CD14-positive monocyte (primary cell): ENCODE measurements at regions not wholly inside any gene's neighbourhood (a gene's known extent, or its start where the extent isn't known, plus 50 kb on each side); places are given as distances from the start of the nearest gene placed in this dataset.
A peak's percentile ranks its signal among the peaks of the same experiment; 100 is the strongest.

Experiments used
- DNase-seq, 3 donors: peaks; one replicate each; pipeline ENCODE4 v3.0.0-alpha.2; 2011 to 2022
- H2AFZ ChIP-seq: 2 replicates; pipeline ENCODE4 v1.6.0; 2012; ENCODE audit warnings: mild to moderate bottlenecking, low read depth, low read length, inconsistent platforms; ENCODE audit not compliant: insufficient read depth, poor library complexity, severe bottlenecking
- H3K27ac ChIP-seq, 2 donors: 1 replicate in 1 of 2; 2 replicates in 1 of 2; pipeline ENCODE4 v1.5.1; 2012 to 2013; ENCODE audit warnings: low read length in 2 of 2, control low read depth in 1 of 2, inconsistent platforms in 1 of 2, low read depth in 1 of 2, mild to moderate bottlenecking in 1 of 2
- H3K27me3 ChIP-seq, 2 donors: one replicate each; pipeline versions ENCODE4 v1.6.0 to v1.6.1; 2011 to 2013; ENCODE audit warnings: low read length in 2 of 2; ENCODE audit not compliant: control insufficient read depth in 2 of 2, insufficient read depth in 2 of 2
- H3K36me3 ChIP-seq, 2 donors: replicated peaks in 1 of 2; 1 replicate in 1 of 2; 2 replicates in 1 of 2; pipeline versions ENCODE4 v1.5.1 to v1.6.1; 2012 to 2013; ENCODE audit warnings: low read length in 2 of 2, control low read depth in 1 of 2, inconsistent platforms in 1 of 2, mild to moderate bottlenecking in 1 of 2; ENCODE audit not compliant: insufficient read depth in 2 of 2, control insufficient read depth in 1 of 2
- H3K4me1 ChIP-seq, 2 donors: 1 replicate in 1 of 2; 2 replicates in 1 of 2; pipeline versions ENCODE4 v1.5.1 to v1.6.1; 2012 to 2013; ENCODE audit warnings: low read length in 2 of 2, control low read depth in 1 of 2, inconsistent platforms in 1 of 2, mild to moderate bottlenecking in 1 of 2, moderate library complexity in 1 of 2; ENCODE audit not compliant: insufficient read depth in 2 of 2, control insufficient read depth in 1 of 2
- H3K4me2 ChIP-seq: replicated peaks from 2 replicates; pipeline ENCODE3; 2012; ENCODE audit warnings: low read length, moderate library complexity, mild to moderate bottlenecking; ENCODE audit not compliant: poor library complexity, severe bottlenecking; ENCODE audit errors: extremely low read depth
- H3K4me3 ChIP-seq, 3 experiments: fragments of 200-600 bp in 1 of 3; sonication (generic) in 1 of 3; replicated peaks in 1 of 3; 1 replicate in 2 of 3; 2 replicates in 1 of 3; pipeline ENCODE4 v1.5.1; 2011 to 2013; ENCODE audit warnings: low read length in 3 of 3, mild to moderate bottlenecking in 3 of 3, control low read depth in 2 of 3, low read depth in 2 of 3, inconsistent platforms in 1 of 3, moderate library complexity in 1 of 3
- H3K79me2 ChIP-seq: 2 replicates; pipeline ENCODE4 v1.6.0; 2012; ENCODE audit warnings: mild to moderate bottlenecking, control low read depth, inconsistent platforms, low read length, moderate library complexity; ENCODE audit not compliant: insufficient read depth
- H3K9ac ChIP-seq: 2 replicates; pipeline ENCODE4 v1.6.0; 2017; ENCODE audit warnings: low read length, mild to moderate bottlenecking; ENCODE audit not compliant: insufficient read depth, poor library complexity, severe bottlenecking
- H3K9me3 ChIP-seq, 2 donors: replicated peaks in 1 of 2; 1 replicate in 1 of 2; 2 replicates in 1 of 2; pipeline versions ENCODE4 v1.5.1 to v1.6.1; 2012 to 2013; ENCODE audit warnings: low read length in 2 of 2, control low read depth in 1 of 2; ENCODE audit not compliant: control insufficient read depth in 1 of 2, insufficient read depth in 1 of 2
- H4K20me1 ChIP-seq: 2 replicates; pipeline ENCODE4 v1.6.0; 2012; ENCODE audit warnings: mild to moderate bottlenecking, low read length, control low read depth, moderate library complexity; ENCODE audit not compliant: insufficient read depth
- H3K27ac Mint-ChIP-seq, 7 donors: one replicate each; pipeline ENCODE4 v1.8.0; 2020; ENCODE audit warnings: mild to moderate bottlenecking in 7 of 7, mixed read lengths in 7 of 7, moderate library complexity in 6 of 7, inconsistent platforms in 2 of 7
- H3K27me3 Mint-ChIP-seq, 3 donors: one replicate each; pipeline ENCODE4 v1.8.0; 2021 to 2022; ENCODE audit warnings: low read depth in 3 of 3, mild to moderate bottlenecking in 3 of 3, mixed read lengths in 3 of 3, moderate library complexity in 3 of 3, inconsistent platforms in 1 of 3
- H3K36me3 Mint-ChIP-seq, 2 donors: one replicate each; pipeline ENCODE4 v1.8.0; 2020; ENCODE audit warnings: mixed read lengths in 2 of 2, inconsistent platforms in 1 of 2, mild to moderate bottlenecking in 1 of 2
- H3K4me1 Mint-ChIP-seq: one replicate; pipeline ENCODE4 v1.8.0; 2020; ENCODE audit warnings: mild to moderate bottlenecking, mixed read lengths
- H3K4me3 Mint-ChIP-seq, 2 donors: one replicate each; pipeline ENCODE4 v1.8.0; 2020; ENCODE audit warnings: mild to moderate bottlenecking in 2 of 2, mixed read lengths in 2 of 2, moderate library complexity in 1 of 2
- H3K9me3 Mint-ChIP-seq, 7 donors: one replicate each; pipeline ENCODE4 v1.8.0; 2020 to 2022; ENCODE audit warnings: mixed read lengths in 7 of 7, mild to moderate bottlenecking in 6 of 7, moderate library complexity in 6 of 7, inconsistent platforms in 2 of 7
- CTCF ChIP-seq: fragments of 200-600 bp; IDR thresholded peaks from one replicate; pipeline ENCODE4 v1.8.0; 2022; ENCODE audit warnings: antibody characterized with exemption, mild to moderate bottlenecking
- WGBS: methylation state at CpG from one replicate; pipeline ENCODE4 v1.1.5; 2013; ENCODE audit warnings: missing lambda C conversion rate; ENCODE audit not compliant: insufficient coverage; 5-methylcytosine and 5-hydroxymethylcytosine counted together
- intact Hi-C, 2 donors: fragments of 100-400 bp; cut with micrococcal nuclease; formaldehyde crosslinking; loops; one replicate each; pipeline versions ENCODE4 v1.15.0 to v1.15.1; 2023

- Histone ChIP-seq H3K9ac (no peak overlapping the region), H3K27ac (peak overlapping the region; percentile 54 to 77), H2AFZ (no peak overlapping the region), H3K36me3 (no peaks in the 10 kb centered on the region), H4K20me1 (no peaks in the 10 kb centered on the region), H3K27me3 (no peaks in the 10 kb centered on the region), H3K9me3 (peaks cover 0 to 8% of the 10 kb centered on the region in 2 donors), H3K4me2 (peak overlapping the region; percentile 52), H3K4me3 (peak overlapping the region in 1 of 3 experiments; percentile 50), H3K4me1 (peaks cover 30 to 31% of the 10 kb centered on the region in 2 donors), H3K79me2 (no peaks in the 10 kb centered on the region)
- peaks cover 2 to 20% (median 12%) of the 10 kb centered on the region in 7 donors for H3K9me3 Mint-ChIP-seq
- intact Hi-C loops, result loop anchor here in 1 of 2 donors (5.0 kb wide), 1 partner anchor 34 kb away; no protein-coding TSS in a partner anchor
- TF ChIP-seq CTCF, result no peak
- H3K27ac Mint-ChIP-seq, result no peak overlapping the region
- no peak overlapping the region for H3K4me3 Mint-ChIP-seq
- no peaks in the 10 kb centered on the region for H3K36me3 Mint-ChIP-seq
- H3K27me3 Mint-ChIP-seq, result peaks cover 0 to 7% (median 4%) of the 10 kb centered on the region in 3 donors
- 0% methylated on average over 1 of the region's 4 CpGs for WGBS
- H3K4me1 Mint-ChIP-seq, result peaks cover 13% of the 10 kb centered on the region
- peak; percentile 51 to 77 (median 70) for DNase-seq
Observed at GRCh38 chr20:4633780-4634179, 52.5 kb upstream of the PRNP start.

- no peak overlapping the region for H3K27ac Mint-ChIP-seq
- H3K27ac ChIP-seq, result peak overlapping the region; percentile 54 to 77
- H2AFZ ChIP-seq, result no peak overlapping the region
- DNase-seq, result peak in 1 of 3 donors; percentile 11
- H3K4me2 ChIP-seq, result peak overlapping the region; percentile 52
- H3K4me3 Mint-ChIP-seq, result no peak overlapping the region
- intact Hi-C loops, result loop anchor here in 1 of 2 donors (5.0 kb wide), 1 partner anchor 34 kb away; no protein-coding TSS in a partner anchor
- no peak overlapping the region for H3K9ac ChIP-seq
- peak overlapping the region in 1 of 3 experiments; percentile 50 for H3K4me3 ChIP-seq
- no peaks in the 10 kb centered on the region for H3K36me3 Mint-ChIP-seq
- H3K79me2 ChIP-seq, result no peaks in the 10 kb centered on the region
- H3K27me3 Mint-ChIP-seq, result peaks cover 0 to 7% (median 4%) of the 10 kb centered on the region in 3 donors
- 0% methylated on average over 1 of the region's 3 CpGs for WGBS
- H3K9me3 Mint-ChIP-seq, result peaks cover 2 to 20% (median 12%) of the 10 kb centered on the region in 7 donors
- H3K4me1 ChIP-seq, result peaks cover 30 to 31% of the 10 kb centered on the region in 2 donors
- H3K4me1 Mint-ChIP-seq, result peaks cover 13% of the 10 kb centered on the region
- H3K36me3 ChIP-seq, result no peaks in the 10 kb centered on the region
- H3K9me3 ChIP-seq, result peaks cover 0 to 8% of the 10 kb centered on the region in 2 donors
- no peaks in the 10 kb centered on the region for H4K20me1 ChIP-seq
- no peaks in the 10 kb centered on the region for H3K27me3 ChIP-seq
- no peak for TF ChIP-seq CTCF
Observed at GRCh38 chr20:4633379-4633778, 52.9 kb upstream of the PRNP start.
